DMS79 treated with DMSO at 0.1 percent for 48 hours (cell line): ENCODE measurements at regions not wholly inside any gene's neighbourhood (a gene's known extent, or its start where the extent isn't known, plus 50 kb on each side); places are given as distances from the start of the nearest gene placed in this dataset.
A peak's percentile ranks its signal among the peaks of the same experiment; 100 is the strongest.

ENCODE experiments used
- DNase-seq: peaks from one replicate; lab custom pipeline; 2025; lab: John Stamatoyannopoulos, UW

GRCh38 chr12:88996200-88996788 is 356.0 kb downstream of the DUSP6 start:
- no peak for DNase-seq

GRCh38 chr12:88994971-88995370 is 357.3 kb downstream of the DUSP6 start:
- DNase-seq = no peak

GRCh38 chr12:88994537-88994936 is 357.8 kb downstream of the DUSP6 start:
- no peak for DNase-seq

- no peak for DNase-seq
Measured at GRCh38 chr12:88993651-88994050, 358.6 kb downstream of the DUSP6 start.

GRCh38 chr12:88986056-88986455 is 366.2 kb downstream of the DUSP6 start:
- no peak for DNase-seq

GRCh38 chr12:88985631-88986030 is 366.7 kb downstream of the DUSP6 start:
- DNase-seq = no peak

- DNase-seq = no peak
Measured at GRCh38 chr12:88985011-88985410, 367.3 kb downstream of the DUSP6 start.

- no peak for DNase-seq
Measured at GRCh38 chr12:88982694-88983093, 369.6 kb downstream of the DUSP6 start.

- no peak for DNase-seq
Measured at GRCh38 chr12:88977115-88977514, 375.2 kb downstream of the DUSP6 start.

GRCh38 chr12:88973998-88974397 is 378.3 kb downstream of the DUSP6 start:
- DNase-seq = no peak

- DNase-seq = no peak
Measured at GRCh38 chr12:88970740-88971139, 381.6 kb downstream of the DUSP6 start.

- DNase-seq = no peak
Measured at GRCh38 chr12:88969127-88969526, 383.2 kb downstream of the DUSP6 start.

GRCh38 chr12:88960213-88960878 is 380.1 kb upstream of the KITLG start:
- peak; percentile 40 for DNase-seq

- DNase-seq = peak; percentile 98
Measured at GRCh38 chr12:88958946-88959345, 378.7 kb upstream of the KITLG start.

- peak; percentile 82 for DNase-seq
Measured at GRCh38 chr12:88958153-88958552, 377.9 kb upstream of the KITLG start.

GRCh38 chr12:88957358-88957757 is 377.1 kb upstream of the KITLG start:
- no peak for DNase-seq

- no peak for DNase-seq
Measured at GRCh38 chr12:88955531-88955930, 375.3 kb upstream of the KITLG start.

- DNase-seq = no peak
Measured at GRCh38 chr12:88953029-88953586, 372.8 kb upstream of the KITLG start.

GRCh38 chr12:88952562-88952942 is 372.3 kb upstream of the KITLG start:
- DNase-seq = no peak

GRCh38 chr12:88951860-88952561 is 371.7 kb upstream of the KITLG start:
- DNase-seq = peak; percentile 80

- peak; percentile 95 for DNase-seq
Measured at GRCh38 chr12:88951177-88951576, 370.9 kb upstream of the KITLG start.

GRCh38 chr12:88947486-88948043 is 367.3 kb upstream of the KITLG start:
- DNase-seq = peak; percentile 39
